Activated naive CD4-positive, alpha-beta T cell treated with anti-CD3 and anti-CD28 coated beads, Interleukin-2, amount 10 ng/mL, durations not matched to agents 7 days and 5 days (primary cell): ENCODE measurements at regions not wholly inside any gene's neighbourhood (a gene's known extent, or its start where the extent isn't known, plus 50 kb on each side); places are given as distances from the start of the nearest gene placed in this dataset.
"Not testable (repeated sequence)": the region's sequence is repeated elsewhere in the genome, so short reads cannot be mapped to it uniquely, and the experiment has no call there.

ENCODE experiments used
- CTCF ChIA-PET: fragments of 350-600 bp; sonication (Branson Sonifier 250); formaldehyde crosslinking; loops from one replicate; lab custom pipeline; 2021; ENCODE audit warnings: antibody characterized with exemption; lab: Charles Lee
- DNase-seq: peaks from one replicate; pipeline ENCODE4 v3.0.0-alpha.2; 2020
- H3K27ac Mint-ChIP-seq: one replicate; pipeline ENCODE4 v1.8.0; 2021; ENCODE audit warnings: mild to moderate bottlenecking, moderate library complexity, mixed read lengths
- H3K27me3 Mint-ChIP-seq: one replicate; pipeline ENCODE4 v1.8.0; 2021; ENCODE audit warnings: mild to moderate bottlenecking, mixed read lengths
- H3K36me3 Mint-ChIP-seq: one replicate; pipeline ENCODE4 v1.8.0; 2021; ENCODE audit warnings: mixed read lengths
- H3K4me1 Mint-ChIP-seq: one replicate; pipeline ENCODE4 v1.8.0; 2021; ENCODE audit warnings: mixed read lengths
- H3K4me3 Mint-ChIP-seq: one replicate; pipeline ENCODE4 v1.8.0; 2021; ENCODE audit warnings: mild to moderate bottlenecking, moderate library complexity, mixed read lengths
- H3K9me3 Mint-ChIP-seq: one replicate; pipeline ENCODE4 v1.8.0; 2021; ENCODE audit warnings: mixed read lengths

- Mint-ChIP-seq H3K4me3 (no peak overlapping the region), H3K9me3 (peaks cover 12% of the 10 kb centered on the region), H3K27me3 (no peaks in the 10 kb centered on the region), H3K4me1 (no peaks in the 10 kb centered on the region), H3K27ac (no peak overlapping the region), H3K36me3 (no peaks in the 10 kb centered on the region)
- no peak for DNase-seq
- CTCF ChIA-PET = no interaction called here
These were observed 1124.2 kb downstream of the PCDH7 start for GRCh38 chr4:31844350-31844749.

- Mint-ChIP-seq H3K4me3 (no peak overlapping the region), H3K27ac (no peak overlapping the region), H3K36me3 (no peaks in the 10 kb centered on the region), H3K4me1 (no peaks in the 10 kb centered on the region), H3K9me3 (peaks cover 10% of the 10 kb centered on the region), H3K27me3 (no peaks in the 10 kb centered on the region)
- no peak for DNase-seq
- CTCF ChIA-PET = no interaction called here
These were observed 1131.8 kb downstream of the PCDH7 start for GRCh38 chr4:31851946-31852345.

- no peaks in the 10 kb centered on the region for H3K27me3 Mint-ChIP-seq
- H3K4me1 Mint-ChIP-seq = no peaks in the 10 kb centered on the region
- H3K9me3 Mint-ChIP-seq = peaks cover 7% of the 10 kb centered on the region
- H3K4me3 Mint-ChIP-seq = no peak overlapping the region
- CTCF ChIA-PET = no interaction called here
- no peak overlapping the region for H3K27ac Mint-ChIP-seq
- H3K36me3 Mint-ChIP-seq = no peaks in the 10 kb centered on the region
- DNase-seq = no peak
These were observed 1157.3 kb downstream of the PCDH7 start for GRCh38 chr4:31877429-31877828.

- H3K36me3 Mint-ChIP-seq, H3K27ac Mint-ChIP-seq, DNase-seq, H3K9me3 Mint-ChIP-seq, H3K27me3 Mint-ChIP-seq, H3K4me1 Mint-ChIP-seq, CTCF ChIA-PET, H3K4me3 Mint-ChIP-seq: not testable (repeated sequence)
These were observed 1160.7 kb downstream of the PCDH7 start for GRCh38 chr4:31880837-31881236.

- no peak for DNase-seq
- Mint-ChIP-seq H3K27me3 (no peaks in the 10 kb centered on the region), H3K4me1 (no peaks in the 10 kb centered on the region), H3K9me3 (peaks cover 5% of the 10 kb centered on the region), H3K36me3 (no peaks in the 10 kb centered on the region), H3K4me3 (no peak overlapping the region), H3K27ac (no peak overlapping the region)
- CTCF ChIA-PET = no interaction called here
These were observed 1176.2 kb downstream of the PCDH7 start for GRCh38 chr4:31896349-31896748.

GRCh38 chr4:31905363-31905762 is 1185.2 kb downstream of the PCDH7 start:
- Mint-ChIP-seq H3K27ac (no peak overlapping the region), H3K36me3 (no peaks in the 10 kb centered on the region), H3K4me3 (no peak overlapping the region), H3K4me1 (no peaks in the 10 kb centered on the region), H3K27me3 (no peaks in the 10 kb centered on the region), H3K9me3 (peaks cover 14% of the 10 kb centered on the region)
- DNase-seq = no peak
- CTCF ChIA-PET = no interaction called here

- Mint-ChIP-seq H3K4me1 (no peaks in the 10 kb centered on the region), H3K9me3 (peaks cover 22% of the 10 kb centered on the region), H3K4me3 (no peak overlapping the region), H3K36me3 (no peaks in the 10 kb centered on the region), H3K27ac (no peak overlapping the region), H3K27me3 (no peaks in the 10 kb centered on the region)
- CTCF ChIA-PET = no interaction called here
- no peak for DNase-seq
These were observed 1188.1 kb downstream of the PCDH7 start for GRCh38 chr4:31908261-31908660.

GRCh38 chr4:31917334-31917733 is 1197.2 kb downstream of the PCDH7 start:
- CTCF ChIA-PET = no interaction called here
- no peak overlapping the region for H3K27ac Mint-ChIP-seq

GRCh38 chr4:31918891-31919290 is 1198.7 kb downstream of the PCDH7 start:
- Mint-ChIP-seq H3K27ac (no peak overlapping the region), H3K4me3 (no peak overlapping the region), H3K4me1 (no peaks in the 10 kb centered on the region), H3K27me3 (no peaks in the 10 kb centered on the region), H3K9me3 (peaks cover 16% of the 10 kb centered on the region), H3K36me3 (no peaks in the 10 kb centered on the region)
- no peak for DNase-seq
- CTCF ChIA-PET = no interaction called here

More at GRCh38 chr4:31917334-31917733, 1197.2 kb downstream of the PCDH7 start:
- Mint-ChIP-seq H3K4me3 (no peak overlapping the region), H3K9me3 (peaks cover 20% of the 10 kb centered on the region), H3K4me1 (no peaks in the 10 kb centered on the region), H3K36me3 (no peaks in the 10 kb centered on the region), H3K27me3 (no peaks in the 10 kb centered on the region)
- no peak for DNase-seq

- DNase-seq = no peak
- Mint-ChIP-seq H3K9me3 (peaks cover 5% of the 10 kb centered on the region), H3K36me3 (no peaks in the 10 kb centered on the region), H3K27ac (no peak overlapping the region), H3K4me3 (no peak overlapping the region), H3K4me1 (no peaks in the 10 kb centered on the region), H3K27me3 (no peaks in the 10 kb centered on the region)
- CTCF ChIA-PET = no interaction called here
These were observed 1203.5 kb downstream of the PCDH7 start for GRCh38 chr4:31923634-31924033.

- DNase-seq = no peak
- H3K4me3 Mint-ChIP-seq = no peak overlapping the region
These were observed 1209.6 kb downstream of the PCDH7 start for GRCh38 chr4:31929676-31930345.

GRCh38 chr4:31946456-31946855 is 1226.3 kb downstream of the PCDH7 start:
- no peak for DNase-seq
- no peaks in the 10 kb centered on the region for H3K4me1 Mint-ChIP-seq
- H3K4me3 Mint-ChIP-seq = no peak overlapping the region

More at GRCh38 chr4:31929676-31930345, 1209.6 kb downstream of the PCDH7 start:
- Mint-ChIP-seq H3K36me3 (no peaks in the 10 kb centered on the region), H3K9me3 (peaks cover 8% of the 10 kb centered on the region), H3K4me1 (no peaks in the 10 kb centered on the region), H3K27ac (no peak overlapping the region), H3K27me3 (no peaks in the 10 kb centered on the region)
- CTCF ChIA-PET = no interaction called here

GRCh38 chr4:31947101-31947500 is 1226.9 kb downstream of the PCDH7 start:
- H3K27me3 Mint-ChIP-seq = no peaks in the 10 kb centered on the region
- H3K4me3 Mint-ChIP-seq = no peak overlapping the region
- H3K4me1 Mint-ChIP-seq = no peaks in the 10 kb centered on the region
- DNase-seq = no peak
- no peaks in the 10 kb centered on the region for H3K36me3 Mint-ChIP-seq
- CTCF ChIA-PET = no interaction called here
- peaks cover 11% of the 10 kb centered on the region for H3K9me3 Mint-ChIP-seq
- no peak overlapping the region for H3K27ac Mint-ChIP-seq

More at GRCh38 chr4:31946456-31946855, 1226.3 kb downstream of the PCDH7 start:
- CTCF ChIA-PET = no interaction called here
- peaks cover 11% of the 10 kb centered on the region for H3K9me3 Mint-ChIP-seq
- no peaks in the 10 kb centered on the region for H3K36me3 Mint-ChIP-seq
- H3K27ac Mint-ChIP-seq = no peak overlapping the region
- H3K27me3 Mint-ChIP-seq = no peaks in the 10 kb centered on the region

- Mint-ChIP-seq H3K4me3 (no peak overlapping the region), H3K4me1 (no peaks in the 10 kb centered on the region), H3K27me3 (no peaks in the 10 kb centered on the region), H3K9me3 (peaks cover 11% of the 10 kb centered on the region), H3K36me3 (no peaks in the 10 kb centered on the region), H3K27ac (no peak overlapping the region)
- no peak for DNase-seq
- CTCF ChIA-PET = no interaction called here
These were observed 1228.9 kb downstream of the PCDH7 start for GRCh38 chr4:31949045-31949444.

- Mint-ChIP-seq H3K27me3 (no peaks in the 10 kb centered on the region), H3K36me3 (no peaks in the 10 kb centered on the region), H3K4me3 (no peak overlapping the region), H3K27ac (no peak overlapping the region), H3K4me1 (no peaks in the 10 kb centered on the region), H3K9me3 (peaks cover 5% of the 10 kb centered on the region)
- no peak for DNase-seq
- CTCF ChIA-PET = no interaction called here
These were observed 1235.2 kb downstream of the PCDH7 start for GRCh38 chr4:31955346-31955745.
